Sigmoid colon (tissue), 6 donors: ENCODE measurements at regions not wholly inside any gene's neighbourhood (a gene's known extent, or its start where the extent isn't known, plus 50 kb on each side); places are given as distances from the start of the nearest gene placed in this dataset.
A peak's percentile ranks its signal among the peaks of the same experiment; 100 is the strongest.
"Not testable (repeated sequence)": the region's sequence is repeated elsewhere in the genome, so short reads cannot be mapped to it uniquely, and the experiment has no call there.

Experiments
- DNase-seq: peaks from one replicate; pipeline ENCODE4 v3.0.0-alpha.2; 2019
- H3K27ac ChIP-seq, 4 donors: fragments of 200-600 bp; sonication (generic); one replicate each; pipeline ENCODE4 v1.5.1; 2016 to 2019; ENCODE audit warnings: mild to moderate bottlenecking in 1 of 4
- H3K27me3 ChIP-seq, 3 donors: fragments of 200-600 bp; sonication (generic); one replicate each; pipeline ENCODE4 v1.5.1; 2019; ENCODE audit warnings: mild to moderate bottlenecking in 1 of 3
- H3K36me3 ChIP-seq, 4 donors: fragments of 200-600 bp; sonication (generic); one replicate each; pipeline ENCODE4 v1.5.1; 2016 to 2019
- H3K4me1 ChIP-seq, 4 donors: fragments of 200-600 bp; sonication (generic); one replicate each; pipeline ENCODE4 v1.5.1; 2017 to 2019
- H3K4me3 ChIP-seq, 4 donors: fragments of 200-600 bp; sonication (generic); one replicate each; pipeline ENCODE4 v1.5.1; 2017 to 2019; ENCODE audit warnings: mild to moderate bottlenecking in 2 of 4, moderate library complexity in 1 of 4
- H3K9me3 ChIP-seq, 4 donors: fragments of 200-600 bp in 3 of 4; sonication (generic) in 3 of 4; one replicate each; pipeline versions ENCODE4 v1.5.1 to v1.6.1; 2013 to 2019
- POLR2AphosphoS5 ChIP-seq, 4 donors: sonication (generic); formaldehyde crosslinking; IDR thresholded peaks; one replicate each; pipeline ENCODE4 v1.6.1; 2017; ENCODE audit warnings: antibody characterized with exemption in 4 of 4
- WGBS, 2 donors: extraction: QIAGEN DNeasy Blood & Tissue Kit; methylation state at CpG; one replicate each; pipeline ENCODE4 v1.1.7; 2013; 5-methylcytosine and 5-hydroxymethylcytosine counted together
- intact Hi-C: fragments of 100-400 bp; cut with DNase I; formaldehyde crosslinking; loops from one replicate; pipeline ENCODE4 v1.15.1; 2023
- donor health status: healthy with polysubstance abuse.
- donor health status: healthy.

GRCh38 chr21:8998946-8999681 lies 1522.3 kb upstream of the TPTE start:
- H3K4me3 ChIP-seq: no peak overlapping the region
- no peak for DNase-seq
- no peak for TF ChIP-seq POLR2AphosphoS5 (IDR thresholded peaks at IDR 0.05)
- H3K27me3 ChIP-seq: peaks cover 0 to 6% (median under 1%) of the 10 kb centered on the region in 3 donors
- no peaks in the 10 kb centered on the region for H3K4me1 ChIP-seq
- no peak overlapping the region for H3K27ac ChIP-seq
- H3K9me3 ChIP-seq: peaks cover 0 to 3% (median 0%) of the 10 kb centered on the region in 4 donors
- H3K36me3 ChIP-seq: no peaks in the 10 kb centered on the region
- intact Hi-C loops: no loop called here
- 24 to 29% methylated on average over 4 of the region's 4 CpGs for WGBS, 2 donors

GRCh38 chr21:9000132-9000531 lies 1521.3 kb upstream of the TPTE start:
- H3K27me3 ChIP-seq, H3K4me1 ChIP-seq, H3K27ac ChIP-seq, H3K4me3 ChIP-seq, H3K36me3 ChIP-seq, intact Hi-C loops, DNase-seq, H3K9me3 ChIP-seq: not testable (repeated sequence)
- 11 to 15% methylated on average over 1 of the region's 1 CpG for WGBS, 2 donors

- intact Hi-C loops, H3K27ac ChIP-seq: not testable (repeated sequence)
Observed at GRCh38 chr21:9000671-9001070, 1520.7 kb upstream of the TPTE start.

GRCh38 chr21:9001890-9002663 lies 1519.3 kb upstream of the TPTE start:
- WGBS, 2 donors: 67 to 75% methylated on average over 5 of the region's 5 CpGs
- H3K9me3 ChIP-seq, H3K27ac ChIP-seq, H3K27me3 ChIP-seq, H3K4me3 ChIP-seq, H3K4me1 ChIP-seq, H3K36me3 ChIP-seq, DNase-seq, intact Hi-C loops: not testable (repeated sequence)

More at GRCh38 chr21:9000671-9001070, 1520.7 kb upstream of the TPTE start:
- H3K27me3 ChIP-seq, H3K4me3 ChIP-seq, H3K36me3 ChIP-seq, DNase-seq, H3K9me3 ChIP-seq, H3K4me1 ChIP-seq: not testable (repeated sequence)
- WGBS, 2 donors: 81 to 82% methylated on average over 2 of the region's 2 CpGs

GRCh38 chr21:9003909-9004814 lies 1517.2 kb upstream of the TPTE start:
- intact Hi-C loops, H3K4me3 ChIP-seq, H3K27ac ChIP-seq, H3K4me1 ChIP-seq, DNase-seq, H3K36me3 ChIP-seq, H3K9me3 ChIP-seq: not testable (repeated sequence)
- H3K27me3 ChIP-seq: peaks cover 0 to 18% (median 4%) of the 10 kb centered on the region in 3 donors
- WGBS, 2 donors: 54 to 57% methylated on average over 7 of the region's 7 CpGs

- intact Hi-C loops, H3K4me1 ChIP-seq, H3K9me3 ChIP-seq, H3K36me3 ChIP-seq, H3K27ac ChIP-seq, H3K4me3 ChIP-seq: not testable (repeated sequence)
- WGBS, 2 donors: 52 to 58% methylated on average over 3 of the region's 3 CpGs
- DNase-seq: peak; percentile 60
- peaks cover 0 to 18% (median 4%) of the 10 kb centered on the region in 3 donors for H3K27me3 ChIP-seq
Observed at GRCh38 chr21:9004815-9005518, 1516.4 kb upstream of the TPTE start.

GRCh38 chr21:9005671-9006070 lies 1515.7 kb upstream of the TPTE start:
- H3K27ac ChIP-seq, H3K9me3 ChIP-seq, DNase-seq, H3K4me3 ChIP-seq, H3K4me1 ChIP-seq, H3K36me3 ChIP-seq, intact Hi-C loops: not testable (repeated sequence)
- peaks cover 0 to 23% (median 4%) of the 10 kb centered on the region in 3 donors for H3K27me3 ChIP-seq
- 65 to 73% methylated on average over 1 of the region's 1 CpG for WGBS, 2 donors

- intact Hi-C loops, H3K4me3 ChIP-seq, H3K9me3 ChIP-seq, H3K27ac ChIP-seq, H3K4me1 ChIP-seq, H3K36me3 ChIP-seq, DNase-seq: not testable (repeated sequence)
- peaks cover 0 to 27% (median 4%) of the 10 kb centered on the region in 3 donors for H3K27me3 ChIP-seq
Observed at GRCh38 chr21:9006111-9006510, 1515.3 kb upstream of the TPTE start.

GRCh38 chr21:9006553-9007323 lies 1514.6 kb upstream of the TPTE start:
- H3K27ac ChIP-seq, DNase-seq, H3K9me3 ChIP-seq, H3K36me3 ChIP-seq, intact Hi-C loops, H3K4me3 ChIP-seq, H3K4me1 ChIP-seq: not testable (repeated sequence)
- peaks cover 0 to 32% (median 4%) of the 10 kb centered on the region in 3 donors for H3K27me3 ChIP-seq
- 57 to 60% methylated on average over 2 of the region's 2 CpGs for WGBS, 2 donors
